Muscle layer of duodenum (tissue), 2 donors: ENCODE measurements at regions not wholly inside any gene's neighbourhood (a gene's known extent, or its start where the extent isn't known, plus 50 kb on each side); places are given as distances from the start of the nearest gene placed in this dataset.

ENCODE experiments used
- H3K27ac ChIP-seq: one replicate; pipeline ENCODE4 v1.7.0; 2013; ENCODE audit warnings: mild to moderate bottlenecking, low read length
- H3K27me3 ChIP-seq: one replicate; pipeline ENCODE4 v1.7.0; 2013; ENCODE audit warnings: low read depth, mild to moderate bottlenecking, control low read depth, low read length
- H3K36me3 ChIP-seq, 2 donors: one replicate each; pipeline ENCODE4 v1.7.0; 2013; ENCODE audit warnings: low read length in 2 of 2, control low read depth in 1 of 2, mild to moderate bottlenecking in 1 of 2; ENCODE audit not compliant: insufficient read depth in 2 of 2, control insufficient read depth in 1 of 2
- H3K4me1 ChIP-seq, 2 donors: one replicate each; pipeline ENCODE4 v1.7.0; 2013; ENCODE audit warnings: low read length in 2 of 2, mild to moderate bottlenecking in 2 of 2, control low read depth in 1 of 2, moderate library complexity in 1 of 2; ENCODE audit not compliant: insufficient read depth in 2 of 2, control insufficient read depth in 1 of 2
- H3K4me3 ChIP-seq, 2 donors: one replicate each; pipeline ENCODE4 v1.7.0; 2013; ENCODE audit warnings: low read length in 2 of 2, low read depth in 1 of 2, mild to moderate bottlenecking in 1 of 2
- H3K9me3 ChIP-seq, 2 donors: one replicate each; pipeline ENCODE4 v1.7.0; 2013; ENCODE audit warnings: low read length in 2 of 2, control low read depth in 1 of 2, mild to moderate bottlenecking in 1 of 2; ENCODE audit not compliant: control insufficient read depth in 1 of 2
- donor health status: healthy.

DNA sequence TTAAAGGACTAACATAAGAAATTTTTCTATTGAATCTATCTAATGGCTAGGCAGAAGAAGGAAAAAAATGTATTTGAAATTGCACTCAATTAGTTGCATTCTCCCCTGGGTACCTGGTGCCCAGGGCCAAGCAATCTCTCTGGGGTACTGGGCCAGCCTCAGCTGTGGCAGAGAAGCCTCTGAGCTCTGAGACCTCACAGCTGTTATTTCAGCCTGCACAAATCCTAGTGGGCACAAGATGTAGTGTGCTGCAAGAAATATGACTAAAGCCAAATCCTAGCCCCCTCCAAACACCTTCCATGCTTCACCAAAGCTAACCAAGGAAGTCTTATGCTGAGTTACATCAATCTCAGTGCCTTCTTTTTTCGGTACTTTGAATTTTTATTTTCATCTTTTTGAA, 478.4 kb downstream of the STK39 start:
- no peaks in the 10 kb centered on the region for H3K36me3 ChIP-seq
- H3K27ac ChIP-seq: no peak overlapping the region
- H3K4me3 ChIP-seq: no peak overlapping the region
- H3K27me3 ChIP-seq: no peaks in the 10 kb centered on the region
- H3K9me3 ChIP-seq: peaks cover 0 to 5% of the 10 kb centered on the region in 2 donors
- no peaks in the 10 kb centered on the region for H3K4me1 ChIP-seq

GRCh38 chr2:167767830-167768229, 479.6 kb downstream of the STK39 start:
- no peak overlapping the region for H3K27ac ChIP-seq
- no peaks in the 10 kb centered on the region for H3K36me3 ChIP-seq
- no peaks in the 10 kb centered on the region for H3K27me3 ChIP-seq
- no peak overlapping the region for H3K4me3 ChIP-seq
- H3K4me1 ChIP-seq: no peaks in the 10 kb centered on the region
- peaks cover 0 to 5% of the 10 kb centered on the region in 2 donors for H3K9me3 ChIP-seq

GRCh38 chr2:167764772-167765341, 482.5 kb downstream of the STK39 start:
- H3K27me3 ChIP-seq: no peaks in the 10 kb centered on the region
- H3K36me3 ChIP-seq: no peaks in the 10 kb centered on the region
- H3K9me3 ChIP-seq: peaks cover 0 to 5% of the 10 kb centered on the region in 2 donors
- H3K4me3 ChIP-seq: no peak overlapping the region
- no peaks in the 10 kb centered on the region for H3K4me1 ChIP-seq
- H3K27ac ChIP-seq: no peak overlapping the region

DNA sequence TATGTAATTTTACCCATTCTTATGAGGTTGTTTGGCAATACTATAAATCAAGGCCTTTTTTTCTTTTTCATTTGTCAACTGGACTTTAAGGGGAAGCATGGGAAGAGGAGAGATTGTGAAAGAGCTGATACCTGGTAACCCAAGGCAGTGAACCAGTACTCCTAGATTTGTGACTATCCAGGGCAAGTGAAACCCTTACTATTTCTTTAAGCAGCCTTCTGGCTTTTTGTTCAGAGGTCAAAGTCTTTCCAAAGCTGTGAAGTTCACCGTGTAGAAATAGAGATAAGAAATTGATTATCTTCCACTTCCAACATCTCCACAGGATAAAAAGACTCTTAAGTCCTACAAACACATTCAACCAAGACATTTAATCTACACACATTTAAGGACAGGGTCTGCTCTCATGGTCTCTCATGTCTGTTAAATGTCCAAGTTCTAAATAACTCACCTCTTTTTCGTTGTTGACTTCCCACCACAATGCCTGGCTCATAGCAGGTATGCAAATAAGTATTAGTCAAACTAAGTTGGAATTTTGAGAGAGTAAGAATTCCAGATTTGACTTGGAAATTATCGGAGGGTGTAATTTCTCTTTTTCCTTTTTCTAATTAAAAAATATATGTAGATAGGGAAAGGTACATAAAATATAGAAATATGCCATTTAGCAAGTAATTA, 485.8 kb downstream of the STK39 start:
- H3K4me1 ChIP-seq: no peaks in the 10 kb centered on the region
- no peak overlapping the region for H3K4me3 ChIP-seq
- H3K36me3 ChIP-seq: no peaks in the 10 kb centered on the region
- no peaks in the 10 kb centered on the region for H3K27me3 ChIP-seq
- peaks cover 0 to 2% of the 10 kb centered on the region in 2 donors for H3K9me3 ChIP-seq
- no peak overlapping the region for H3K27ac ChIP-seq

DNA sequence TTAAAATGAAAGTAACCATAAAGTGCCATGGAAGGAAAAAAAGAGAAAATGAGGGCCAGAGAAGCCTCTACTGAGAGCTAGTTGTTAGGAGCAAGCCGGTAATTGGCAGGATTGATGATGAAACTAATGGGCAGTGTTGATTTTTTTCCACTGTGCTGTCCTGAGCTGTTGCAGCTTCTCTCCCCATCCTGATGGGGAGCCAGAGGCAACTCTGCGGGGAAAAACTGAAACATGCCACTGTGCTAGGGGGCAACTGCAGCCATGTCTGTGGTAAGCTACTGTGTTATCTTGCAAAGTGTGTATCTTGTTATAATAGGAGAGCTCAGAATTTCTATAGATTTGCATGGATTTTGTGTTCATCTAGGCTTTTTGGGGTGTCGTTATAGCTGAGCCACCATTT, 487.9 kb downstream of the STK39 start:
- no peak overlapping the region for H3K4me3 ChIP-seq

DNA sequence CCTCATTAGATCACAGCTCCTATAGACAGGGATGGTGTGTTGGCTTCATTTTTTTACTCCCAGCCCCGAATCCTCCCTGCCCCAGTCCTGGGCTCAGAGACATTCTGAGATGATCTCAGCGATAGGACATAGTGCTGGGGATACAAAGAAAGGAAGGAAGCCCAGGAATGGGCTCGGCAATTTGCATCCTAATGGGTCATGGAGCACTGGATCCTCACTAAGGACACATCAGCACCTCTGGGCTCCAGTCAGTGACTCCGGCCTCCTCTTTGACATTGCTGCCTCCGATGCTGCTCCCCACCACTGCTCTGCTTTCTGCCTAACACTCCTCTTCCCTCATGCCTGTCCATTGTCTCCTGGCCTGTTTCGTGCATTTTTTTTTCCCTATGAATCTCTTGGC, 489.1 kb downstream of the STK39 start:
- H3K27ac ChIP-seq: no peak overlapping the region
- H3K4me1 ChIP-seq: no peaks in the 10 kb centered on the region
- H3K9me3 ChIP-seq: no peaks in the 10 kb centered on the region
- H3K4me3 ChIP-seq: no peak overlapping the region
- no peaks in the 10 kb centered on the region for H3K36me3 ChIP-seq
- H3K27me3 ChIP-seq: no peaks in the 10 kb centered on the region

More for the DNA sequence above, 487.9 kb downstream of the STK39 start:
- Histone ChIP-seq H3K9me3 (no peaks in the 10 kb centered on the region), H3K27ac (no peak overlapping the region), H3K36me3 (no peaks in the 10 kb centered on the region), H3K27me3 (no peaks in the 10 kb centered on the region), H3K4me1 (no peaks in the 10 kb centered on the region)

GRCh38 chr2:167756446-167756845, 490.9 kb downstream of the STK39 start:
- Histone ChIP-seq H3K27ac (no peak overlapping the region), H3K9me3 (no peaks in the 10 kb centered on the region)

DNA sequence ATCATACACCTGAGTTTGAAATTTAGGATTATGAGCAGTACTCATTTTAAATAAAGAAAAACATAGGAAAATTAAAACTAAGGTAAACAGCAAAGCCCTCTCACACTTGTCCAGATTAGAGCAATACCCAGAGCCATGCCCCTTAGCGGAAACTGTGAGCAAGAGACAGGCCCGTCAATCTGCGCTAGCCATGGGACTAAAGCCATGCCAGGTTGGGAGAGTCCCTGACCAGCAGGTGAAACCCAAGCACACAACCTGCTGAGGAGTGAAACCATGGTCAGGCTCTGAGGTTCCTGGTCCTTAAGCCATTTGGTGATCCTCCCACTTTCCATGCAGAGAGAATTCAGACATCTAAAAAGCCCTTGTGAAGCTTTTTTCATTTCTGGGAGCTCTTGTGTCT, 494.3 kb downstream of the STK39 start:
- H3K36me3 ChIP-seq: no peaks in the 10 kb centered on the region
- H3K9me3 ChIP-seq: no peaks in the 10 kb centered on the region
- no peaks in the 10 kb centered on the region for H3K4me1 ChIP-seq
- no peak overlapping the region for H3K4me3 ChIP-seq
- no peaks in the 10 kb centered on the region for H3K27me3 ChIP-seq
- H3K27ac ChIP-seq: no peak overlapping the region

More at GRCh38 chr2:167756446-167756845, 490.9 kb downstream of the STK39 start:
- no peaks in the 10 kb centered on the region for H3K36me3 ChIP-seq
- H3K27me3 ChIP-seq: no peaks in the 10 kb centered on the region
- H3K4me1 ChIP-seq: no peaks in the 10 kb centered on the region
- H3K4me3 ChIP-seq: no peak overlapping the region

- Histone ChIP-seq H3K4me3 (no peak overlapping the region), H3K9me3 (no peaks in the 10 kb centered on the region), H3K36me3 (no peaks in the 10 kb centered on the region), H3K27me3 (no peaks in the 10 kb centered on the region), H3K4me1 (no peaks in the 10 kb centered on the region), H3K27ac (no peak overlapping the region)
These were observed 494.7 kb downstream of the STK39 start for GRCh38 chr2:167752734-167753133.

DNA sequence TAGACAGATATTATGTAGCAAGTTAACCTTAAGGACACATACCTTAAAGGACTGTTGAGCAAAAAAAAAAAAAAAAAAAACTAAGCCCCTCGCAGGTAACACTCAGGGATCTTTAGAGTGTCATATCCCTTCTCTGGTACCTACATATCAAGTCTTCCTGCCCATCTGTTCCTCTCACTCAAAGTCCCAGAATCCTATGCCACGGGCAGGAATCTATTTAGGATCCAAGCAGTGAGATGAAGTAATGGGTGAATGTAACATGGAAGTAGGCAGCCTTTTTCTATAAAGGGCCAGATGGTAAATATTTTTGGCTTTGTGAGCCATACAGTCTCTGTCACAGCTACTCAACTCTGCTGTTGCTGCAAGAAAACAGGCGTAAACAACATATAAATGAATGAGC, 496.7 kb downstream of the STK39 start:
- Histone ChIP-seq H3K9me3 (no peaks in the 10 kb centered on the region), H3K4me3 (no peak overlapping the region), H3K27me3 (no peaks in the 10 kb centered on the region), H3K27ac (no peak overlapping the region), H3K36me3 (no peaks in the 10 kb centered on the region), H3K4me1 (no peaks in the 10 kb centered on the region)

DNA sequence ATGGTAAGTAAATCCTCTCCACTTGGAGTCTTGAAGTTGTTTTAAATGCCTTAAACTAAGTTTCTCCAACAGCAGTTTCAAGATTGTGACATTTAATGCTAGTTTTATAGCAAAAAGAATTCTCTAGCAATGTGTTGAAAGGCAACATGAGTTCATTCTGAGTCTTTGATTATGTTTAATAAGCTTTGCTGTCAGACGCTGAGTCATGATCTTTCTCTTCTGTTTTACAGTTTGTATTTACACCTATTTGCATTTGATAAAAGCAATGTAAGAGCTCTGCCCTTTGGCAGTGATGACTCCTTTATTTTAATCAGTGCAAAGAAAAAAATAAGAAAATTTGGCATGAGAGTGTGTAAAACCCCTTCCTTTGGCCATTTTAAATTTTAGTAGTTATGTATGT, 497.7 kb downstream of the STK39 start:
- H3K27ac ChIP-seq: no peak overlapping the region
- no peaks in the 10 kb centered on the region for H3K9me3 ChIP-seq
- H3K4me1 ChIP-seq: no peaks in the 10 kb centered on the region
- H3K27me3 ChIP-seq: no peaks in the 10 kb centered on the region
- H3K36me3 ChIP-seq: no peaks in the 10 kb centered on the region
- no peak overlapping the region for H3K4me3 ChIP-seq

DNA sequence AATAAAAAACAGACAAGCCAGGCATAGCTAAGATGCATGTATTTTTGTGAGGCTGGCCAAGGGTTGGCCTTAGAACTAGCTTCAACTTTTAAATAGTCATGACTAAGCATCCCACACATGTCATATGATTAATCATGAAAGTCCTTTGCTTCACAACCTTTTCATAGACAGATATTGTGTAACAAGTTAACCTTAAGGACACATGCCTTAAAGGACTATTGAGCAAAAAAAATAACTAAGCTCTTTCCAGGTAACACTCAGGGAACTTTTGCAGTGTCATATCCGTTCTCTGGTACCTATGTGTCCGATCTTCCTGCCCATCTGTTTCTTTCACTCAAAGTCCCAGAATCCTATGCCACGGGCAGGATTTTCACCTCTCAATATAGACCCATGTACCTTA, 498.4 kb downstream of the STK39 start:
- Histone ChIP-seq H3K27me3 (no peaks in the 10 kb centered on the region), H3K9me3 (no peaks in the 10 kb centered on the region), H3K4me3 (no peak overlapping the region), H3K4me1 (no peaks in the 10 kb centered on the region), H3K27ac (no peak overlapping the region), H3K36me3 (no peaks in the 10 kb centered on the region)
